ENCODE measurements at regions not wholly inside any gene's neighbourhood (a gene's known extent, or its start where the extent isn't known, plus 50 kb on each side); places are given as distances from the start of the nearest gene placed in this dataset.

GRCh38 chr5:17444496-17444895 lies 53.5 kb upstream of the TAF11L2 start:
- no peak for TF ChIP-seq CTCF (IDR thresholded peaks at IDR 0.05)
- TF ChIP-seq ZFX (IDR thresholded peaks at IDR 0.05; ENCODE audit: borderline replicate concordance): no peak
